ENCODE measurements at regions not wholly inside any gene's neighbourhood (a gene's known extent, or its start where the extent isn't known, plus 50 kb on each side); places are given as distances from the start of the nearest gene placed in this dataset.
"Not testable (repeated sequence)": the region's sequence is repeated elsewhere in the genome, so short reads cannot be mapped to it uniquely, and the experiment has no call there.

- peaks cover 42 to 79% (median 64%) of the 10 kb centered on the region in 7 donors for H3K9me3 Mint-ChIP-seq
- H3K79me2 ChIP-seq (ENCODE audit: insufficient read depth, low read length); H3K36me3 ChIP-seq (replicated peaks in 1 of 2; ENCODE audit: control insufficient read depth in 1 of 2, insufficient read depth in 2 of 2, low read length in 2 of 2); H3K4me1 Mint-ChIP-seq; H3K36me3 Mint-ChIP-seq; H3K27me3 ChIP-seq (ENCODE audit: control insufficient read depth in 2 of 2, insufficient read depth in 2 of 2, low read length in 2 of 2); H3K4me3 ChIP-seq (replicated peaks in 1 of 3; ENCODE audit: low read depth in 2 of 3, low read length in 3 of 3); H3K27me3 Mint-ChIP-seq (ENCODE audit: low read depth in 3 of 3); H3K9ac ChIP-seq (ENCODE audit: insufficient read depth, low read length, poor library complexity, severe bottlenecking); intact Hi-C loops (cut with micrococcal nuclease); DNase-seq; H4K20me1 ChIP-seq (ENCODE audit: insufficient read depth, low read length); H3K27ac ChIP-seq (ENCODE audit: low read depth in 1 of 2, low read length in 2 of 2); H3K4me2 ChIP-seq (replicated peaks; ENCODE audit: extremely low read depth, low read length, poor library complexity, severe bottlenecking); H2AFZ ChIP-seq (ENCODE audit: insufficient read depth, low read depth, low read length, poor library complexity, severe bottlenecking); H3K4me3 Mint-ChIP-seq; H3K27ac Mint-ChIP-seq; H3K4me1 ChIP-seq (ENCODE audit: control insufficient read depth in 1 of 2, insufficient read depth in 2 of 2, low read length in 2 of 2): not testable (repeated sequence)
- H3K9me3 ChIP-seq (replicated peaks in 1 of 2; ENCODE audit: control insufficient read depth in 1 of 2, insufficient read depth in 1 of 2, low read length in 2 of 2), result peaks cover 69 to 92% of the 10 kb centered on the region in 2 donors
- 79% methylated on average over 6 of the region's 7 CpGs for WGBS (ENCODE audit: insufficient coverage)
Observed at GRCh38 chr4:49147143-49147542, 161.1 kb downstream of the CWH43 start.

GRCh38 chr4:49147596-49147995 lies 161.5 kb downstream of the CWH43 start:
- H3K27ac Mint-ChIP-seq; intact Hi-C loops (cut with micrococcal nuclease); H3K36me3 ChIP-seq (replicated peaks in 1 of 2; ENCODE audit: control insufficient read depth in 1 of 2, insufficient read depth in 2 of 2, low read length in 2 of 2); DNase-seq; H3K4me3 Mint-ChIP-seq; H3K4me1 Mint-ChIP-seq; H3K9ac ChIP-seq (ENCODE audit: insufficient read depth, low read length, poor library complexity, severe bottlenecking); H3K79me2 ChIP-seq (ENCODE audit: insufficient read depth, low read length); H3K4me2 ChIP-seq (replicated peaks; ENCODE audit: extremely low read depth, low read length, poor library complexity, severe bottlenecking); H3K4me3 ChIP-seq (replicated peaks in 1 of 3; ENCODE audit: low read depth in 2 of 3, low read length in 3 of 3); H4K20me1 ChIP-seq (ENCODE audit: insufficient read depth, low read length); H3K27me3 Mint-ChIP-seq (ENCODE audit: low read depth in 3 of 3); H3K4me1 ChIP-seq (ENCODE audit: control insufficient read depth in 1 of 2, insufficient read depth in 2 of 2, low read length in 2 of 2); H3K27ac ChIP-seq (ENCODE audit: low read depth in 1 of 2, low read length in 2 of 2); H2AFZ ChIP-seq (ENCODE audit: insufficient read depth, low read depth, low read length, poor library complexity, severe bottlenecking); H3K27me3 ChIP-seq (ENCODE audit: control insufficient read depth in 2 of 2, insufficient read depth in 2 of 2, low read length in 2 of 2); H3K36me3 Mint-ChIP-seq: not testable (repeated sequence)
- peaks cover 42 to 81% (median 67%) of the 10 kb centered on the region in 7 donors for H3K9me3 Mint-ChIP-seq
- 72% methylated on average over 6 of the region's 6 CpGs for WGBS (ENCODE audit: insufficient coverage)
- peaks cover 74 to 96% of the 10 kb centered on the region in 2 donors for H3K9me3 ChIP-seq (replicated peaks in 1 of 2; ENCODE audit: control insufficient read depth in 1 of 2, insufficient read depth in 1 of 2, low read length in 2 of 2)

DNA sequence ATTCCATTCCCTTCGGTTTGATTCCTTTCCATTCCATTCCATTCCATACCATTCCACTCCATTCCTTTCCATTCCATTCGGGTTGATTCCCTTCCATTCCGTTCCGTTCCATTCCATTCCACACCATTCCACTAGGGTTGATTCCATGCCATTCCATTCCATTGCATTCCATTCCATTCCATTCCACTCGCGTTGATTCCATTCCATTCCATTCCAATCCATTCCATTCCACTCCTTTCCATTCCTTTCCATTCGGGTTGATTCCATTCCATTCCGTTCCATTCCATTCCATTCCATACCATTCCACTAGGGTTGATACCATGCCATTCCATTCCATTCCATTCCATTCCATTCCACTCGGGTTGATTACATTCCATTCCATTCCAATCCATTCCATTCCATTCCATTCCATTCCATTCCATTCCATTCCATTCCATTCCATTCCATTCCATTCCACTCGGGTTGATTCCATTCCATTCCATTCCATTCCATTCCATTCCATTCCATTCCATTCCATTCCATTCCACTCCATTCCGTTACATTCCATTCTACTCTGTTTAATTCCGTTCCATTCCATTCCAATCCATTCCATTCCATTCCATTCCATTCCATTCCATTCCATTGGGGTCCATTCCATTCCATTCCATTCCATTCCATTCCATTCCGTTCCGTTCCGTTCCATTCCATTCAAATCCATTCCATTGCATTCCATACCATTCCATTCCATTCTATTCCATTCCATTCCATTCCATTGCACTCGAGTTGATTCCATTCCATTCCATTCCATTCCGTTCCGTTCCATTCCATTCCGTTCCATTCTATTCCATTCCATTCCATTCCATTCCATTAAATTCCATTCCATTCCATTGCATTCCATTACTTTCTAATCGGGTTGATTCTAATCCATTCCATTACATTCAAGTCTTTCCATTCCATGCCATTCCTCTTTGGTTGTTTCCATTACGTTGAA lies 163.2 kb downstream of the CWH43 start:
- H4K20me1 ChIP-seq (ENCODE audit: insufficient read depth, low read length); H3K36me3 Mint-ChIP-seq; H3K79me2 ChIP-seq (ENCODE audit: insufficient read depth, low read length); H3K27me3 ChIP-seq (ENCODE audit: control insufficient read depth in 2 of 2, insufficient read depth in 2 of 2, low read length in 2 of 2); H3K27ac ChIP-seq (ENCODE audit: low read depth in 1 of 2, low read length in 2 of 2); H3K27me3 Mint-ChIP-seq (ENCODE audit: low read depth in 3 of 3); H3K9ac ChIP-seq (ENCODE audit: insufficient read depth, low read length, poor library complexity, severe bottlenecking); H3K4me1 ChIP-seq (ENCODE audit: control insufficient read depth in 1 of 2, insufficient read depth in 2 of 2, low read length in 2 of 2); H3K4me2 ChIP-seq (replicated peaks; ENCODE audit: extremely low read depth, low read length, poor library complexity, severe bottlenecking); H3K36me3 ChIP-seq (replicated peaks in 1 of 2; ENCODE audit: control insufficient read depth in 1 of 2, insufficient read depth in 2 of 2, low read length in 2 of 2); intact Hi-C loops (cut with micrococcal nuclease); H3K27ac Mint-ChIP-seq; H3K4me3 Mint-ChIP-seq; H3K4me1 Mint-ChIP-seq; H2AFZ ChIP-seq (ENCODE audit: insufficient read depth, low read depth, low read length, poor library complexity, severe bottlenecking); H3K4me3 ChIP-seq (replicated peaks in 1 of 3; ENCODE audit: low read depth in 2 of 3, low read length in 3 of 3): not testable (repeated sequence)
- H3K9me3 Mint-ChIP-seq, result peaks cover 44 to 85% (median 68%) of the 10 kb centered on the region in 7 donors
- WGBS (ENCODE audit: insufficient coverage), result 66% methylated on average over 21 of the region's 21 CpGs
- DNase-seq, result peak; percentile 77 to 80 (median 79)
- peaks cover 90 to 99% of the 10 kb centered on the region in 2 donors for H3K9me3 ChIP-seq (replicated peaks in 1 of 2; ENCODE audit: control insufficient read depth in 1 of 2, insufficient read depth in 1 of 2, low read length in 2 of 2)

DNA sequence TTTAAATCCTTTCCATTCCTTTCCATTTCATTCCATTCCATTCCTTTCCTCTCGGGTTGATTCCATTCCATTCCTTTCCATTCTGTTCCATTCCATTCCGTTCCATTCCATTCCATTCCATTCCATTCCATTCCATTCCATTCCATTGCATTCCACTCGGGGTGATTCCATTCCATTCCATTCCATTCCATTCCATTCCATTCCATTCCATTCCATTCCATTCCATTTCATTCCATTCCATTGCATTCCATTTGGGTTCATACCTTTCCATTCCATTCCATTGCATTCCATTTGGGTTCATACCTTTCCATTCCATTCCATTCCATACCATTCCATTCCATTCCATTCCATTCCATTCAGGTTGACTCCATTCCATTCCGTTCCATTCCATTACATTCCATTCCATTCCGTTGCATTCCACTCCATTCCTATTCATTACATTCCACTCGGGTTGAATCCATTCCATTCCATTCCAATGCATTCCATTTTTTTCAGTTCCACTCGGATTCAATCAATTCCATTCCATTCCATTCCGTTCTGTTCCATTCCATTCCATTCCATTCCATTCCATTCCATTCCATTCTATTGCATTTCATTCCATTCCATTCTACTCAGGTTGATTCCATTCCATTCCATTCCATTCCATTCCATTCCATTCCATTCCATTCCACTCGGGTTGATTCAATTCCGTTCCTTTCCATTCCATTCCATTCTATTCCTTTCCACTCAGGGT lies 164.4 kb downstream of the CWH43 start:
- H4K20me1 ChIP-seq (ENCODE audit: insufficient read depth, low read length); H3K27ac ChIP-seq (ENCODE audit: low read depth in 1 of 2, low read length in 2 of 2); H3K36me3 ChIP-seq (replicated peaks in 1 of 2; ENCODE audit: control insufficient read depth in 1 of 2, insufficient read depth in 2 of 2, low read length in 2 of 2); H3K79me2 ChIP-seq (ENCODE audit: insufficient read depth, low read length); H3K27ac Mint-ChIP-seq; H3K27me3 Mint-ChIP-seq (ENCODE audit: low read depth in 3 of 3); H3K4me3 Mint-ChIP-seq; DNase-seq; H3K4me1 ChIP-seq (ENCODE audit: control insufficient read depth in 1 of 2, insufficient read depth in 2 of 2, low read length in 2 of 2); H3K4me2 ChIP-seq (replicated peaks; ENCODE audit: extremely low read depth, low read length, poor library complexity, severe bottlenecking); H3K36me3 Mint-ChIP-seq; H3K9ac ChIP-seq (ENCODE audit: insufficient read depth, low read length, poor library complexity, severe bottlenecking); H3K27me3 ChIP-seq (ENCODE audit: control insufficient read depth in 2 of 2, insufficient read depth in 2 of 2, low read length in 2 of 2); H3K4me3 ChIP-seq (replicated peaks in 1 of 3; ENCODE audit: low read depth in 2 of 3, low read length in 3 of 3); H2AFZ ChIP-seq (ENCODE audit: insufficient read depth, low read depth, low read length, poor library complexity, severe bottlenecking); H3K4me1 Mint-ChIP-seq: not testable (repeated sequence)
- intact Hi-C loops (cut with micrococcal nuclease), result loop anchor here in 1 of 2 donors (10.0 kb wide), 1 partner anchor 46 kb away; no protein-coding TSS in a partner anchor
- WGBS (ENCODE audit: insufficient coverage), result 59% methylated on average over 10 of the region's 10 CpGs
- peaks cover 49 to 89% (median 72%) of the 10 kb centered on the region in 7 donors for H3K9me3 Mint-ChIP-seq
- H3K9me3 ChIP-seq (replicated peaks in 1 of 2; ENCODE audit: control insufficient read depth in 1 of 2, insufficient read depth in 1 of 2, low read length in 2 of 2), result peaks cover 93 to 100% of the 10 kb centered on the region in 2 donors
